ENCODE measurements at regions not wholly inside any gene's neighbourhood (a gene's known extent, or its start where the extent isn't known, plus 50 kb on each side); places are given as distances from the start of the nearest gene placed in this dataset.

GRCh38 chr6:167441715-167442206, 116.9 kb downstream of the TTLL2 start:
- intact Hi-C loops (cut with micrococcal nuclease; ENCODE audit: unreplicated experiment), result no loop called here
- Histone ChIP-seq H3K9me3 (ENCODE audit: insufficient read depth, low read depth) (no peaks in the 10 kb centered on the region), H2AFZ (no peak overlapping the region), H3K27ac (no peak overlapping the region), H3K27me3 (ENCODE audit: insufficient read depth, low read depth) (peaks cover 96% of the 10 kb centered on the region), H3K79me2 (ENCODE audit: low read depth) (no peaks in the 10 kb centered on the region), H3K9me2 (ENCODE audit: insufficient read depth) (no peaks in the 10 kb centered on the region), H3K4me2 (no peak overlapping the region), H4K20me1 (ENCODE audit: insufficient read depth) (no peaks in the 10 kb centered on the region), H3K4me1 (replicated peaks; ENCODE audit: insufficient read depth) (no peaks in the 10 kb centered on the region), H3F3A (ENCODE audit: insufficient read depth, low read depth) (no peaks in the 10 kb centered on the region), H3K36me3 (ENCODE audit: low read depth) (no peaks in the 10 kb centered on the region), H3K4me3 (no peak overlapping the region)
- ChIA-PET CTCF (no interaction called here), POLR2A (ENCODE audit: unreplicated experiment) (no interaction called here)
- TF ChIP-seq, protein P1, sequence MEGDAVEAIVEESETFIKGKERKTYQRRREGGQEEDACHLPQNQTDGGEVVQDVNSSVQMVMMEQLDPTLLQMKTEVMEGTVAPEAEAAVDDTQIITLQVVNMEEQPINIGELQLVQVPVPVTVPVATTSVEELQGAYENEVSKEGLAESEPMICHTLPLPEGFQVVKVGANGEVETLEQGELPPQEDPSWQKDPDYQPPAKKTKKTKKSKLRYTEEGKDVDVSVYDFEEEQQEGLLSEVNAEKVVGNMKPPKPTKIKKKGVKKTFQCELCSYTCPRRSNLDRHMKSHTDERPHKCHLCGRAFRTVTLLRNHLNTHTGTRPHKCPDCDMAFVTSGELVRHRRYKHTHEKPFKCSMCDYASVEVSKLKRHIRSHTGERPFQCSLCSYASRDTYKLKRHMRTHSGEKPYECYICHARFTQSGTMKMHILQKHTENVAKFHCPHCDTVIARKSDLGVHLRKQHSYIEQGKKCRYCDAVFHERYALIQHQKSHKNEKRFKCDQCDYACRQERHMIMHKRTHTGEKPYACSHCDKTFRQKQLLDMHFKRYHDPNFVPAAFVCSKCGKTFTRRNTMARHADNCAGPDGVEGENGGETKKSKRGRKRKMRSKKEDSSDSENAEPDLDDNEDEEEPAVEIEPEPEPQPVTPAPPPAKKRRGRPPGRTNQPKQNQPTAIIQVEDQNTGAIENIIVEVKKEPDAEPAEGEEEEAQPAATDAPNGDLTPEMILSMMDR (conservative IDR thresholded peaks at IDR 0.05), result no peak
- no peak for TF ChIP-seq EZH2 (IDR thresholded peaks at IDR 0.05; ENCODE audit: low read depth)
- no peak for DNase-seq
- no TSS peak for BruUV-seq (replicated peaks)

DNA sequence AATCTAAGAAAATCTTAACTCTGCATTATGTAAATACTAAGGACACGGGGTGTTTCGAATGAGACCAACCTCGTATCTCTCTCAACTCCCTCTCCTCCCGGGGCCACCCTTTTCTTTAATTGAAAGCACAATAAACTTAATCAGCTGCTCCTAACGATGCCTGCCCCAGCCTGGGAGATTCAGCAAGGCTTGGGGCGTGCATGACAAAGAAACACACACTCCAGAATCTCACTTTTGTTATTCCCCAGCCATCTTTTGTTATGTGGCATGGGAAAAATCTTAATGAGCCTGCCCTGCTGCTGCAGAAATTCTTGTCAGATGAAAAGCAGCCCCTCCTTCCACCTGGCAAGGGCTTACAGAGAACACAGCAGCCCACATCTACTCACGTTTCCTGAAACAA, 117.4 kb downstream of the TTLL2 start:
- Histone ChIP-seq H3K36me3 (ENCODE audit: low read depth) (no peaks in the 10 kb centered on the region), H3K9me3 (ENCODE audit: insufficient read depth, low read depth) (no peaks in the 10 kb centered on the region), H3K4me1 (replicated peaks; ENCODE audit: insufficient read depth) (no peaks in the 10 kb centered on the region), H3K4me3 (no peak overlapping the region), H3K79me2 (ENCODE audit: low read depth) (no peaks in the 10 kb centered on the region), H2AFZ (no peak overlapping the region), H3K9me2 (ENCODE audit: insufficient read depth) (no peaks in the 10 kb centered on the region), H4K20me1 (ENCODE audit: insufficient read depth) (no peaks in the 10 kb centered on the region), H3K4me2 (no peak overlapping the region), H3K27ac (no peak overlapping the region), H3K27me3 (ENCODE audit: insufficient read depth, low read depth) (peaks cover 96% of the 10 kb centered on the region), H3F3A (ENCODE audit: insufficient read depth, low read depth) (no peaks in the 10 kb centered on the region)
- CTCF ChIA-PET, result no interaction called here
- TF ChIP-seq EZH2 (IDR thresholded peaks at IDR 0.05; ENCODE audit: low read depth), result no peak
- TF ChIP-seq, protein P1 (conservative IDR thresholded peaks at IDR 0.05), result no peak
- BruUV-seq (replicated peaks), result no TSS peak
- intact Hi-C loops (cut with micrococcal nuclease; ENCODE audit: unreplicated experiment), result no loop called here
- POLR2A ChIA-PET (ENCODE audit: unreplicated experiment), result no interaction called here
- DNase-seq, result no peak

DNA sequence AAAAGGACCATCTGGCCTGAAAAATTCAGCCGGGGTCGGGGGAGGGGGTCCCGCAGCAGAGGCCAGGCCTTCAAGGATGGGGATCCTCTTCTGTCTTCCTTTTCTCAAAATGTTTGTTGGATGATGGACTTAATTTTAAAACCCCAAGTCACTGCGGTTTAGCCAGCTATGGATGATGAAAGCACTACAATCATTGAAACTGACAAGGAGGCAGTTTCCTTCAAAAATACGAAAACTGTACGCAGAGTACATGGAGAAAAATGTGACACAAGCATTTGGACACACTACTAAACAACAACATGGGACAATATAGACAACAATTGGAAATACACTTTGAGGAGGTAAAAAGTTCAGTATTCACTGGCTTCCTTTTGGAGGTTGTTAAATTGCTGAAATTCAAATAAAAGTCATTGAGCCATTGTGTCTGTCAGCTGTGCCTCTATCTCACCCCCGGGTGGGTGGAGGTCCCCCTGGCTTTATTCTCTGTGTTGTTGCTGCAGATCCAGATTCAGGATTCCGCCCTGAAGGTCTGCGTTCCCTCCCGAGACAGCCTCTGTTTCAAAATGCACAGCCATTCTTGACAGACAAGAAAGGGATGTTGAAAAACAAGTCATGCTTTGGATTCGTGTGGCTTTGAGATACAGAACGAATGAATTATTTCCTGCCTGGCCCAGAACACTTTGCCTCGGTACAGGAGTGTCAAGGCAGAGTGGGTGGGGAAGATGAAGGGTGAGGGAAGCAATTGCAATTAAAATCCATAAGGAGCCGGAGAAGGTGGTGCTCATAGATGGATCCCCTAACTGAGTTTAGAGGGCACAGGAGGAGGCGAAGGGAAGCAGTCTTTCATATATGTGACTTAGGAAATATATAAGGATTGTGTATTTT, 118.2 kb downstream of the TTLL2 start:
- no peak overlapping the region for H2AFZ ChIP-seq
- TF ChIP-seq EZH2 (IDR thresholded peaks at IDR 0.05; ENCODE audit: low read depth), result no peak
- TF ChIP-seq, protein P1 (conservative IDR thresholded peaks at IDR 0.05), result no peak
- CTCF ChIA-PET, result no interaction called here
- H3K4me3 ChIP-seq, result no peak overlapping the region
- H3K9me2 ChIP-seq (ENCODE audit: insufficient read depth), result no peaks in the 10 kb centered on the region
- POLR2A ChIA-PET (ENCODE audit: unreplicated experiment), result no interaction called here
- no peaks in the 10 kb centered on the region for H4K20me1 ChIP-seq (ENCODE audit: insufficient read depth)
- no peaks in the 10 kb centered on the region for H3F3A ChIP-seq (ENCODE audit: insufficient read depth, low read depth)
- H3K4me1 ChIP-seq (replicated peaks; ENCODE audit: insufficient read depth), result no peaks in the 10 kb centered on the region
- H3K36me3 ChIP-seq (ENCODE audit: low read depth), result no peaks in the 10 kb centered on the region
- no TSS peak for BruUV-seq (replicated peaks)
- H3K79me2 ChIP-seq (ENCODE audit: low read depth), result no peaks in the 10 kb centered on the region
- DNase-seq, result no peak
- H3K27me3 ChIP-seq (ENCODE audit: insufficient read depth, low read depth), result peaks cover 96% of the 10 kb centered on the region
- no peak overlapping the region for H3K4me2 ChIP-seq
- intact Hi-C loops (cut with micrococcal nuclease; ENCODE audit: unreplicated experiment), result no loop called here
- H3K9me3 ChIP-seq (ENCODE audit: insufficient read depth, low read depth), result no peaks in the 10 kb centered on the region
- no peak overlapping the region for H3K27ac ChIP-seq

Measured in PC-9 (cell line).